ACC112 (cell line): ENCODE measurements at regions not wholly inside any gene's neighbourhood (a gene's known extent, or its start where the extent isn't known, plus 50 kb on each side); places are given as distances from the start of the nearest gene placed in this dataset.
"Not testable (repeated sequence)": the region's sequence is repeated elsewhere in the genome, so short reads cannot be mapped to it uniquely, and the experiment has no call there.

Source experiments
- H2AFZ ChIP-seq: fragments of 200-600 bp; sonication (generic); one replicate; pipeline ENCODE4 v1.6.0; 2017; ENCODE audit warnings: antibody characterized with exemption, low read length; ENCODE audit not compliant: unreplicated experiment
- H3K27ac ChIP-seq: fragments of 200-600 bp; sonication (generic); 2 replicates; pipeline ENCODE4 v1.5.1; 2014; ENCODE audit warnings: low read depth, mild to moderate bottlenecking, antibody characterized with exemption, low read length, moderate library complexity
- H3K27me3 ChIP-seq: fragments of 200-600 bp; sonication (generic); 2 replicates; pipeline ENCODE4 v1.6.1; 2014; ENCODE audit warnings: mild to moderate bottlenecking, antibody characterized with exemption, low read length, moderate library complexity, mixed read lengths; ENCODE audit not compliant: insufficient read depth
- H3K36me3 ChIP-seq: fragments of 200-600 bp; sonication (generic); 2 replicates; pipeline ENCODE4 v1.6.1; 2016; ENCODE audit warnings: mild to moderate bottlenecking, antibody characterized with exemption, low read length, moderate library complexity, mixed read lengths; ENCODE audit not compliant: insufficient read depth
- H3K4me1 ChIP-seq: fragments of 200-600 bp; sonication (generic); one replicate; pipeline ENCODE4 v1.6.1; 2016; ENCODE audit warnings: low read length, mixed read lengths; ENCODE audit not compliant: insufficient read depth, unreplicated experiment, control insufficient read depth
- H3K4me3 ChIP-seq: fragments of 200-600 bp; sonication (generic); 2 replicates; pipeline ENCODE4 v1.5.1; 2014; ENCODE audit warnings: mild to moderate bottlenecking, low read depth, low read length
- H3K79me2 ChIP-seq: fragments of 200-600 bp; sonication (generic); one replicate; pipeline ENCODE4 v1.6.0; 2016; ENCODE audit warnings: low read length; ENCODE audit not compliant: control insufficient read depth, unreplicated experiment, insufficient read depth

GRCh38 chr6:82551831-82552230 lies 188.2 kb downstream of the TPBG start:
- H2AFZ ChIP-seq, result no peak overlapping the region
- no peak overlapping the region for H3K27ac ChIP-seq
- no peaks in the 10 kb centered on the region for H3K79me2 ChIP-seq
- H3K4me1 ChIP-seq, result peaks cover 27% of the 10 kb centered on the region
- H3K27me3 ChIP-seq, result no peaks in the 10 kb centered on the region
- H3K36me3 ChIP-seq, result no peaks in the 10 kb centered on the region
- no peak overlapping the region for H3K4me3 ChIP-seq

- H3K4me3 ChIP-seq, result no peak overlapping the region
- H3K27me3 ChIP-seq, result no peaks in the 10 kb centered on the region
- H3K4me1 ChIP-seq, result peaks cover 27% of the 10 kb centered on the region
- no peak overlapping the region for H2AFZ ChIP-seq
- no peaks in the 10 kb centered on the region for H3K36me3 ChIP-seq
- no peaks in the 10 kb centered on the region for H3K79me2 ChIP-seq
- H3K27ac ChIP-seq, result no peak overlapping the region
Observed at GRCh38 chr6:82553863-82554531, 190.4 kb downstream of the TPBG start.

GRCh38 chr6:82554666-82555065 lies 191.0 kb downstream of the TPBG start:
- H3K27ac ChIP-seq, result no peak overlapping the region
- H3K36me3 ChIP-seq, result no peaks in the 10 kb centered on the region
- H2AFZ ChIP-seq, result no peak overlapping the region
- peaks cover 27% of the 10 kb centered on the region for H3K4me1 ChIP-seq
- H3K4me3 ChIP-seq, result no peak overlapping the region
- H3K79me2 ChIP-seq, result no peaks in the 10 kb centered on the region
- H3K27me3 ChIP-seq, result no peaks in the 10 kb centered on the region

GRCh38 chr6:82555801-82556200 lies 192.2 kb downstream of the TPBG start:
- Histone ChIP-seq H3K27me3 (no peaks in the 10 kb centered on the region), H3K4me1 (peaks cover 27% of the 10 kb centered on the region), H3K79me2 (no peaks in the 10 kb centered on the region), H3K4me3 (no peak overlapping the region), H3K36me3 (no peaks in the 10 kb centered on the region), H3K27ac (no peak overlapping the region), H2AFZ (no peak overlapping the region)

- not testable (repeated sequence) for H2AFZ ChIP-seq, H3K4me3 ChIP-seq, H3K27ac ChIP-seq, H3K36me3 ChIP-seq, H3K79me2 ChIP-seq, H3K27me3 ChIP-seq
- H3K4me1 ChIP-seq, result peaks cover 27% of the 10 kb centered on the region
Observed at GRCh38 chr6:82558531-82558930, 194.9 kb downstream of the TPBG start.

GRCh38 chr6:82567621-82568020 lies 204.0 kb downstream of the TPBG start:
- no peak overlapping the region for H2AFZ ChIP-seq

GRCh38 chr6:82568290-82568993 lies 204.8 kb downstream of the TPBG start:
- H3K36me3 ChIP-seq, result no peaks in the 10 kb centered on the region
- no peaks in the 10 kb centered on the region for H3K4me1 ChIP-seq
- H2AFZ ChIP-seq, result no peak overlapping the region

More at GRCh38 chr6:82567621-82568020, 204.0 kb downstream of the TPBG start:
- Histone ChIP-seq H3K27me3 (no peaks in the 10 kb centered on the region), H3K4me1 (no peaks in the 10 kb centered on the region), H3K27ac (no peak overlapping the region), H3K79me2 (no peaks in the 10 kb centered on the region), H3K4me3 (no peak overlapping the region), H3K36me3 (no peaks in the 10 kb centered on the region)

GRCh38 chr6:82569022-82569421 lies 205.4 kb downstream of the TPBG start:
- Histone ChIP-seq H3K27ac (no peak overlapping the region), H2AFZ (no peak overlapping the region), H3K36me3 (no peaks in the 10 kb centered on the region), H3K4me3 (no peak overlapping the region), H3K4me1 (no peaks in the 10 kb centered on the region), H3K27me3 (no peaks in the 10 kb centered on the region), H3K79me2 (no peaks in the 10 kb centered on the region)

More at GRCh38 chr6:82568290-82568993, 204.8 kb downstream of the TPBG start:
- Histone ChIP-seq H3K27me3 (no peaks in the 10 kb centered on the region), H3K4me3 (no peak overlapping the region), H3K27ac (no peak overlapping the region), H3K79me2 (no peaks in the 10 kb centered on the region)

GRCh38 chr6:82570083-82570482 lies 206.5 kb downstream of the TPBG start:
- Histone ChIP-seq H3K27me3 (no peaks in the 10 kb centered on the region), H3K79me2 (no peaks in the 10 kb centered on the region), H3K27ac (no peak overlapping the region), H3K36me3 (no peaks in the 10 kb centered on the region), H3K4me3 (no peak overlapping the region), H3K4me1 (no peaks in the 10 kb centered on the region), H2AFZ (no peak overlapping the region)

- no peaks in the 10 kb centered on the region for H3K4me1 ChIP-seq
- no peaks in the 10 kb centered on the region for H3K79me2 ChIP-seq
- H3K27me3 ChIP-seq, result no peaks in the 10 kb centered on the region
- no peak overlapping the region for H2AFZ ChIP-seq
- no peaks in the 10 kb centered on the region for H3K36me3 ChIP-seq
- no peak overlapping the region for H3K4me3 ChIP-seq
- no peak overlapping the region for H3K27ac ChIP-seq
Observed at GRCh38 chr6:82571455-82571854, 207.8 kb downstream of the TPBG start.
